ENCODE measurements at regions not wholly inside any gene's neighbourhood (a gene's known extent, or its start where the extent isn't known, plus 50 kb on each side); places are given as distances from the start of the nearest gene placed in this dataset.

DNA sequence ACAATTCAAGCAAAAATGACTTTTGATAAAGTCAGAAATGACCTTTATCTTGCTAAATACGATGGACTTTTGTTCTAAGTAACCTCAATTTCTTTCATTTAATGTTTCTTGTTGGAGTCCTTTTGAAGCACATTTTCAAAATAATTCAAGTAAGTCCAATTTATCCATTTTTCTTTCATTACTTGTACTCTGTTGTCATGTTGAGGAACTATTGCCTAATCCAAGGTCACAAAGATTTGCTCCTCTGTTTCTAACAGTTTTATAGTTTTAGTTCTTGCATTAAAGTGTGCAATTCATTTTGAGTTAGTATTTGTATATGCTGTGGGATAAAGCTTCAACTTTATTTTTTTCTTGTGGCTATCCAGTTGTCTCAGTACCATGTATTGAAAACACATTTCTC is 66.7 kb downstream of the CCER1 start:
- DNase-seq, result no peak
- no peaks in the 10 kb centered on the region for H3K9me3 ChIP-seq
- TF ChIP-seq, protein P1, sequence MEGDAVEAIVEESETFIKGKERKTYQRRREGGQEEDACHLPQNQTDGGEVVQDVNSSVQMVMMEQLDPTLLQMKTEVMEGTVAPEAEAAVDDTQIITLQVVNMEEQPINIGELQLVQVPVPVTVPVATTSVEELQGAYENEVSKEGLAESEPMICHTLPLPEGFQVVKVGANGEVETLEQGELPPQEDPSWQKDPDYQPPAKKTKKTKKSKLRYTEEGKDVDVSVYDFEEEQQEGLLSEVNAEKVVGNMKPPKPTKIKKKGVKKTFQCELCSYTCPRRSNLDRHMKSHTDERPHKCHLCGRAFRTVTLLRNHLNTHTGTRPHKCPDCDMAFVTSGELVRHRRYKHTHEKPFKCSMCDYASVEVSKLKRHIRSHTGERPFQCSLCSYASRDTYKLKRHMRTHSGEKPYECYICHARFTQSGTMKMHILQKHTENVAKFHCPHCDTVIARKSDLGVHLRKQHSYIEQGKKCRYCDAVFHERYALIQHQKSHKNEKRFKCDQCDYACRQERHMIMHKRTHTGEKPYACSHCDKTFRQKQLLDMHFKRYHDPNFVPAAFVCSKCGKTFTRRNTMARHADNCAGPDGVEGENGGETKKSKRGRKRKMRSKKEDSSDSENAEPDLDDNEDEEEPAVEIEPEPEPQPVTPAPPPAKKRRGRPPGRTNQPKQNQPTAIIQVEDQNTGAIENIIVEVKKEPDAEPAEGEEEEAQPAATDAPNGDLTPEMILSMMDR (IDR thresholded peaks at IDR 0.05), result no peak
- no peak overlapping the region for H3K9ac ChIP-seq (ENCODE audit: low read depth in 2 of 2, low read length in 2 of 2)
- no peak overlapping the region for H3K4me3 ChIP-seq
- intact Hi-C loops (cut with DNase I), result no loop called here
- no peaks in the 10 kb centered on the region for H3K4me1 ChIP-seq
- H3K36me3 ChIP-seq, result no peaks in the 10 kb centered on the region
- H3K27ac ChIP-seq, result no peak overlapping the region
- H3K27me3 ChIP-seq, result no peaks in the 10 kb centered on the region

DNA sequence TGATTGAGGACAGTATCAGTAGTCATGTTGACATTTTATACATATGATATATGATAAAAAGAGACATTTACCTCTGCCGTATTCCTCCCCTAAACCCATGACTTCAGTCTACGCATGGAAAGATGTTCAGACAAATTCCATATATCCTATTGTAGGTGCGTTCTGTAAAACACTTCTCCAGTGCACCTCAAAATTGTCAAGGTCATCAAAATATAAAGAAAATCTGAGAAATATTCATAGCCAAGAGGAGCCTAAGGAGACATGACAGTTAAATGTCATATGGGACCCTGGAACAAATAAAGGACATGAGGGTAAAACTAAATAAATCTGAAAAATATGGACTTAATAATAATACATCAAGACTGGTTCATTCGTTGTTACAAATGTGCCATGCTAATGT is 71.5 kb downstream of the CCER1 start:
- Histone ChIP-seq H3K9me3 (no peaks in the 10 kb centered on the region), H3K27me3 (no peaks in the 10 kb centered on the region), H3K9ac (ENCODE audit: low read depth in 2 of 2, low read length in 2 of 2) (no peak overlapping the region), H3K4me3 (no peak overlapping the region), H3K27ac (no peak overlapping the region), H3K36me3 (no peaks in the 10 kb centered on the region), H3K4me1 (no peaks in the 10 kb centered on the region)
- DNase-seq, result no peak
- intact Hi-C loops (cut with DNase I), result no loop called here
- TF ChIP-seq, protein P1 (IDR thresholded peaks at IDR 0.05), result no peak

- no peaks in the 10 kb centered on the region for H3K4me1 ChIP-seq
- no peaks in the 10 kb centered on the region for H3K27me3 ChIP-seq
- no peak overlapping the region for H3K27ac ChIP-seq
- H3K9ac ChIP-seq (ENCODE audit: low read depth in 2 of 2, low read length in 2 of 2), result no peak overlapping the region
- H3K9me3 ChIP-seq, result no peaks in the 10 kb centered on the region
- no peaks in the 10 kb centered on the region for H3K36me3 ChIP-seq
- no peak for DNase-seq
- H3K4me3 ChIP-seq, result no peak overlapping the region
- TF ChIP-seq, protein P1 (IDR thresholded peaks at IDR 0.05), result no peak
- intact Hi-C loops (cut with DNase I), result no loop called here
These were observed 83.3 kb downstream of the CCER1 start for GRCh38 chr12:90871726-90872096.

GRCh38 chr12:90870971-90871725 is 83.8 kb downstream of the CCER1 start:
- Histone ChIP-seq H3K36me3 (no peaks in the 10 kb centered on the region), H3K27me3 (no peaks in the 10 kb centered on the region), H3K4me1 (no peaks in the 10 kb centered on the region), H3K9ac (ENCODE audit: low read depth in 2 of 2, low read length in 2 of 2) (no peak overlapping the region), H3K9me3 (no peaks in the 10 kb centered on the region), H3K4me3 (no peak overlapping the region), H3K27ac (no peak overlapping the region)
- TF ChIP-seq, protein P1 (IDR thresholded peaks at IDR 0.05), result no peak
- DNase-seq, result no peak
- intact Hi-C loops (cut with DNase I), result no loop called here

- intact Hi-C loops (cut with DNase I), result no loop called here
- DNase-seq, result no peak
- H3K9ac ChIP-seq (ENCODE audit: low read depth in 2 of 2, low read length in 2 of 2), result no peak overlapping the region
These were observed 86.3 kb downstream of the CCER1 start for GRCh38 chr12:90868626-90869025.

More at GRCh38 chr12:90868626-90869025, 86.3 kb downstream of the CCER1 start:
- Histone ChIP-seq H3K27ac (no peak overlapping the region), H3K36me3 (no peaks in the 10 kb centered on the region), H3K9me3 (no peaks in the 10 kb centered on the region), H3K4me1 (no peaks in the 10 kb centered on the region), H3K4me3 (no peak overlapping the region), H3K27me3 (no peaks in the 10 kb centered on the region)
- TF ChIP-seq, protein P1 (IDR thresholded peaks at IDR 0.05), result no peak

All from colonic mucosa (tissue), 4 donors.